Hematopoietic multipotent progenitor cell treated with erythropoietin and hydrocortisone succinate and interleukin-3 and kit ligand, for 8 days (in vitro differentiated cells): ENCODE measurements at regions not wholly inside any gene's neighbourhood (a gene's known extent, or its start where the extent isn't known, plus 50 kb on each side); places are given as distances from the start of the nearest gene placed in this dataset.
"Not testable (repeated sequence)": the region's sequence is repeated elsewhere in the genome, so short reads cannot be mapped to it uniquely, and the experiment has no call there.

Experiments
- DNase-seq: peaks from one replicate; pipeline ENCODE4 v3.0.0-alpha.2; 2015

GRCh38 chr16:85203462-85203813, 91.2 kb upstream of the CIBAR2 start:
- no peak for DNase-seq

DNA sequence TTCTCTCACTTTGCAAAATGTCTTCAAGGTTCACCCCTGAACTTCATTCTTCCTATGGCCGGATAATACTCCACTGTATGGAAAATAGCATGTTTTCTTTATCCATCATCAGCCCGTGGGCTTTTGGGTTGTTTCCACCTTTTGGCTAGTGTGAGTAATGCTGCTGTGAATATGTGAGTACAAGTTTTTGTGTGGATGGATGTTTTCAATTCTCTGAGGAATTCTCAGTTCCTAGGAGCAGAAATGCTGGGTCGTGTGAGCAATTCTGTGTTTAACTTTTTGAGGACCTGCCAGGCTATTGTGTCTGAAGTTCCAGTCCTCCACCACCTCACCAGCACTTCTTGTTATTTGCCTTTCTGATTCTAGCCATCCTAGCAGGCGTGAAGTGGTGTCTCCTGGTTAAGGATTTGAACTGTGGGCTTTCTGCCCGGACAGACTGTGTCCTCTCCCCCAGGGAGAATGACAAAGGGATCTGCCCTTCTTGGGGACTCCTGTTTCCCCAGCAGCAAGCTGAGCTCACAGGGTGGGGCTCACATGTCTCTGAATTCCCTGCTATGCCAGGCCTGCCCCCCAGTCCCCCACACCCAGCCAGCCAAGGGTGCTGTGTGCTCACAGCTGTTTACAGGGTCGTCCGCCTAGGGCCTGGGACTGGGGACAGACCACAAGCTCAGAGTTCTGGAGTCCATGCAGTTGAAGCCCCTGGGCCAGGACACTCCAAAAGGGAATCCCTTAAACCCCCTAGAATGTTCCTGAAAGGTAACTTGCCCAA, 92.2 kb upstream of the CIBAR2 start:
- DNase-seq: no peak

GRCh38 chr16:85205257-85205656, 93.0 kb upstream of the CIBAR2 start:
- DNase-seq: not testable (repeated sequence)

- no peak for DNase-seq
Measured at GRCh38 chr16:85205747-85206471, 93.6 kb upstream of the CIBAR2 start.

- DNase-seq: no peak
Measured at GRCh38 chr16:85206472-85207356, 94.4 kb upstream of the CIBAR2 start.

- DNase-seq: no peak
Measured at GRCh38 chr16:85207357-85207921, 95.2 kb upstream of the CIBAR2 start.

DNA sequence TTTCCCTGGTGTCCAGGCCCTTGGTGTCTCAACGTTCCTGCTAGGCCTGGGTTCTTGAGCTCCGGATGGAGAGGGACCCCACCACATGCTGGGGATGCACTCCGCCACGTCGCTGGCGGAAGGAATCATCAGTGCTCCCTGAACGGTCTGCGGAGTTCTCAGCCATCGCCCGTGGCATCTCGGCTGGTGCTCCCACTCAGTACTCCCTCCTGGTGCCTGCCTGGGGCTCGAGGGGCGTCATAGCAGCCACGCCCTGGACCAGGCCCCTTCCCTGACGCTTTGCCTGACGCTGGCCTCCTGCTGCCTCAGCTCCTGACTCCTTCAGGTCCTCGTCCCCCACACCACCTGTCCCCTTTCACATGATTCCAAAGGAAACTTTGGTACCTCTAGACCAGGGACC, 95.9 kb upstream of the CIBAR2 start:
- DNase-seq: no peak

DNA sequence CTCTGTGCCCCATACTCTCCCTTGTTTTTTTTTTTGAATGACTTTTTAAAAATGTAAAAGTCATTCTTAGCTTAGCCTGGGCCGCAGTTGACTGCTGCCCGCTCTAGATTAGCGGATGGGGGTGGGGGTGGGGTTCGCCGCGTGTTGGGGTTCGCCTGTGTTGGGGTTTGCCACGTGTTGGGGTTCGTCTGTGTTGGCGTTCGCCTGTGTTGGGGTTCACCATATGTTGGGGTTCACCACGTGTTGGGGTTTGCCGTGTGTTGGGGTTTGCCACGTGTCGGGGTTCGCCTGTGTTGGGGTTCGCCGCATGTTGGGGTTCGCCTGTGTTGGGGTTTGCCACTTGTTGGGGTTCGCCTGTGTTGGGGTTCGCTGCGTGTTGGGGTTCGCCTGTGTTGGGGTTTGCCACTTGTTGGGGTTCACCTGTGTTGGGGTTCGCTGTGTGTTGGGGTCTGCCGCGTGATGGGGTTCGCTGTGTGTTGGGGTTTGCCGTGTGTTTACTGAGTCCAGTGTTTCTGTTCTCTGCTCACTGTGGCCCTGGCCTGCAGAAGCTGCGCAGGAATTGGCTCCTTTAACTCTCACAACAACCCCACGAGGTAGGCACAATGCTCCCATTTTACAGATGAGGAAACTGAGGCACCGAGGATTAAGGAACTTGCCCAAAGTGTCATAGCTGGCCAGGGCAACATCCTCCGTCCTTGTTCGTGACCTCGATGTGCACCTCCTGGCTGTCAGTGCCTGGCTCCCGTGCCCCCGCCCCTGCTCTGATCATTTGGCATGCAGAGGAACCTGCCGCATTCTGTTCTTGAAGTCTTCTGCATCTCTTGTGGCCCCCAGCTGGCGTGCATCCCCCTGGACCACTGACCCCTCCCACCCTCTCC, 96.6 kb upstream of the CIBAR2 start:
- no peak for DNase-seq

DNA sequence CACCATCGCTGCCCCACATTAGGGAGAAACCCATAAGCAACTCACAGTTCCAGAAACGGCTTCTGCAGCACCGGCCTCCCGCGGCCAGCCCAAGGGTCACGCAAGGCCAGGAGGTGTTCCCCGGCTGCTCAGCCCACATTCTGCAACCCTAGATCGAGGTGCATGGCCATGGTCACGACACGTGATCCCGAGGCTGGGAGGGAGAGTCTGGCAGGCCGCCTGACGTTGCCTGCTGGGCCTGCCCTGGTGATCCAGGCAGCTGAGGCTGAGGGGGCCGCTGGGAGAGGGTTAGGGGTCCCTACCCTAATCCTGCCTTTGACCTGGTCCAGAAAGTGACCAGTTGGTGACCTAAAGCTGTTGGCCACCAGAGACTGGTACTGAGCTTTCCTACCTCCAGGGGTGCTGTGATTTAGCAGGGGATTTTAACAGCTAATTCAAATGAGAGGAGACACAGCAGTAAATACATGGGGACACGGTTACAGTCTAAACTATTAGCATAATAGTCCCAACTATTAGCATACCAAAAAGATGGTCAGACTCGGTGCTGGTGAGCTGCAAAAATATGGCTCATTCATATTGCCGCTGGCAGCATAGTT, 97.4 kb upstream of the CIBAR2 start:
- DNase-seq: no peak

DNA sequence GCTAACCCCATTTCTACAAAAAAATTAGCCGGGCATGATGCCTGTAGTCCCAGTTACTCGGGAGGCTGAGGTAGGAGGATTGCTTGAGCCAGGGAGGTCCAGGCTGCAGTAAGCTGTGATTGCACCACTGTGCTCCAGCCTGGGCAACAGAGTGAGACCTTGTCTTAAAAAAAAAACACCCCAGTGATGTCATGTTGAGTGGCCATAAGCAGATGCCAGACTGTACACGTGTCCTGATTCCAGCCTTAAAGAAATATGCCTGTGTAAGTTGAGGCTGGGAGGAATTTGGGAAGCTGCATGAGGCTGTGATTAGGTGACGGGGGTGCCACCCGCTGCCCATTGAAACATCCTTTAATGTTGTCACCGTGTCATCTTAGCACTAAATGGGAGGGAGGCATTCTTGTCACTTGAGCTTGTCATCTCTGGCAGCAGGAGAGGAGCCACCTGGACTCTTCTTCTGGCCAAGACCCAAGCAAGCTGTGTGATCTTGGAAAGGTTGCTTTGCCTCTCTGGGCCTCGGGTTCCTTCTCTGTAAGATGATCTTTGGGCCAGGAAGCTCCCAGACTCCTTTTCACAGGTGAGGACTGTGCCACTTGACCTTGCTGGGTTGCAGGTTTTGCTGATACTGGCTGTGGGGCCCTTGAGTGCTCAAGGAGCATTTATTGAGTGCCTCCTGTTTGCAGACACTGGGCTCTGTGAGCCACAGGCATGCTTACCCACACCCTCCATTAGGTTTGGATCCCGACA, 98.3 kb upstream of the CIBAR2 start:
- DNase-seq: no peak

DNA sequence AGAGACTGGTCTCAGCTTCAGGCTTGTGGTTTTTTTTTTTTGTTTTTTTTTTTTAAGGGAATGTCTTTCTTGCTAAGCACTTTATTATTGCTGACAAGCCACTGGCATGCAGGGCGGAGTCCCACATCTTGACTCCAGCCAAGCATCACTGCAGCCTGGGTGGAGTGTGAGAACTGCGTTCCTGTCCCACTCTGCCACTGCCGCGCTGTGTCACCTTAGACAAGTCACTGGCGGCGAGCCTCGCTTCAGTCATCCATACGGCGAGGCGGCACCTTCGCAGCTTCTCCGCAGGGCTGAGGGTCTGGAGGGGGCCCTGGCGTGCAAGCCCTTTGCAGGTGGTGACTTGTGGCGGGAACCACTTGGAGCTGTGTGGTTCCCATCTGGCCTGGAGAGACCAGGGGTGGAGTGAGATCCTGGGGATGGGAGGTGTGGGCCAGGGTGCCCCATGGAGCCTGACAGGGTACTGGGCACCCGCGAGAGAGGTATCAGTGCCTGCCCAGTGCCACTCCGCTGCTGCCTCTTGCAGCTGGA, 99.1 kb upstream of the CIBAR2 start:
- DNase-seq: no peak

DNA sequence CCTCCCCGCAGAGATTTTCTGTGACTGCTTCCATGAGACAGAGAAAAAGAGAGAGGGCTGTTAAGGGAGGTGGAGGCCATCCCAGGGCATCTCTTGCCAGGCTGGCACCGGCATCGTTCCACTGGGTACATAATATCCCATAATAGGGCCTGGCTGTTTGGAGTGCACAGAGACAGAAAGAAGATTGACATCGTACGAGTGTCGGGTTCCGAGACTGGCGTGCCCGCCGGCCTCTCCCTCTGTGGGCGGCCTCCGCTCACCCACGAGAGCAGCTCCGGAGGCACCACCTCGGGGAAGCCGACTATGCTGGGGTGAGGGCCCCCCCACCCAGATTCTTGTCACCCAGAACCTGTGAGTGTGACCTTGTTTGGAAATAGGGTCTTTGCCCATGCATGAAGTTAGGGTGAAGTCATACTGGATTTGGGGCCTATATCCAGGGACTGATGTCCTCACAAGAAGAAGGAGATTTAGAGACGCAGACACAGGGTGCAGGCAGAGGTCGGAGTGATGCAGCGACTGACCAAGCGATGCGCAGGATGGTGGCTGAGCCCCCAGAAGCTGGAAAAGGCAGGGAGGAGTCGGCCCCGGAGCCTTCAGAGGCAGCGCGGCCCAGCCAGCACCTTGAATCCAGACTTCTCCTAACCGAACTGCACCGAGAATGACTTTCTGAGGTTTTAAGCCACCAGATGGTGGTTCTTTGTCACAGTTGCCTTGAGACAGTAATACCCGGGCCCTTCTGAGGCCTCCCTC, 101.8 kb upstream of the CIBAR2 start:
- DNase-seq: no peak

- no peak for DNase-seq
Measured at GRCh38 chr16:85215478-85216118, 103.3 kb upstream of the CIBAR2 start.

GRCh38 chr16:85216522-85217375, 104.5 kb upstream of the CIBAR2 start:
- no peak for DNase-seq

- no peak for DNase-seq
Measured at GRCh38 chr16:85220125-85220839, 108.0 kb upstream of the CIBAR2 start.

- DNase-seq: no peak
Measured at GRCh38 chr16:85220964-85221731, 108.9 kb upstream of the CIBAR2 start.

GRCh38 chr16:85221771-85222154, 109.5 kb upstream of the CIBAR2 start:
- DNase-seq: no peak
